GM13977 (cell line): ENCODE measurements at regions not wholly inside any gene's neighbourhood (a gene's known extent, or its start where the extent isn't known, plus 50 kb on each side); places are given as distances from the start of the nearest gene placed in this dataset.

Source experiments
- DNase-seq: peaks from one replicate; pipeline ENCODE4 v3.0.0; 2012; ENCODE audit warnings: low spot score
- in situ Hi-C: fragments of 300-500 bp; cut with MboI; formaldehyde crosslinking; loops from one replicate; pipeline ENCODE4 v1.12.0; 2022; ENCODE audit warnings: low sequenced_read_pairs, low pct_unique_long_range_greater_than_20kb, mixed read lengths, inconsistent platforms; ENCODE audit not compliant: unreplicated experiment
- TF ChIP-seq, protein P1 (sequence below): IDR thresholded peaks from 2 replicates; pipeline ENCODE4 v1.5.1; 2012; ENCODE audit warnings: mild to moderate bottlenecking, control low read depth; ENCODE audit not compliant: insufficient read depth; ENCODE audit errors: extremely low read depth, missing control alignments

DNA sequence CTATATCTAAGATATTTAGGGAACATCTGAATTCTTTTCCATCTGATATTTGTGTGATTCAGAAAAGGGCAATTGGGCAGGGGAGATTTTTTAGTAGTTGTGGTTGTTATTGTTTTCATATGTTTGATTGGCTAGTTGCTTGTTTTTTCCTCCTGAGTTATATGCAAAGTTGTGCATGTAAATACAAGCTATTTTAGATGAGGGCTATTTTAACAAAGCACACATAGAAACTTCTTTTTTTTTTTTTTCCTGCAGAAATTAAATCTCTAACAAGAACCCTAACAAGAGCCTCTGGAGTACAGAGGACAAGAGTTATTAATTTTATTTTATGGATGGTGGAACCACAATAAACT, 559.1 kb downstream of the CETN3 start:
- TF ChIP-seq, protein P1, sequence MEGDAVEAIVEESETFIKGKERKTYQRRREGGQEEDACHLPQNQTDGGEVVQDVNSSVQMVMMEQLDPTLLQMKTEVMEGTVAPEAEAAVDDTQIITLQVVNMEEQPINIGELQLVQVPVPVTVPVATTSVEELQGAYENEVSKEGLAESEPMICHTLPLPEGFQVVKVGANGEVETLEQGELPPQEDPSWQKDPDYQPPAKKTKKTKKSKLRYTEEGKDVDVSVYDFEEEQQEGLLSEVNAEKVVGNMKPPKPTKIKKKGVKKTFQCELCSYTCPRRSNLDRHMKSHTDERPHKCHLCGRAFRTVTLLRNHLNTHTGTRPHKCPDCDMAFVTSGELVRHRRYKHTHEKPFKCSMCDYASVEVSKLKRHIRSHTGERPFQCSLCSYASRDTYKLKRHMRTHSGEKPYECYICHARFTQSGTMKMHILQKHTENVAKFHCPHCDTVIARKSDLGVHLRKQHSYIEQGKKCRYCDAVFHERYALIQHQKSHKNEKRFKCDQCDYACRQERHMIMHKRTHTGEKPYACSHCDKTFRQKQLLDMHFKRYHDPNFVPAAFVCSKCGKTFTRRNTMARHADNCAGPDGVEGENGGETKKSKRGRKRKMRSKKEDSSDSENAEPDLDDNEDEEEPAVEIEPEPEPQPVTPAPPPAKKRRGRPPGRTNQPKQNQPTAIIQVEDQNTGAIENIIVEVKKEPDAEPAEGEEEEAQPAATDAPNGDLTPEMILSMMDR: no peak
- in situ Hi-C loops: no loop called here
- no peak for DNase-seq

DNA sequence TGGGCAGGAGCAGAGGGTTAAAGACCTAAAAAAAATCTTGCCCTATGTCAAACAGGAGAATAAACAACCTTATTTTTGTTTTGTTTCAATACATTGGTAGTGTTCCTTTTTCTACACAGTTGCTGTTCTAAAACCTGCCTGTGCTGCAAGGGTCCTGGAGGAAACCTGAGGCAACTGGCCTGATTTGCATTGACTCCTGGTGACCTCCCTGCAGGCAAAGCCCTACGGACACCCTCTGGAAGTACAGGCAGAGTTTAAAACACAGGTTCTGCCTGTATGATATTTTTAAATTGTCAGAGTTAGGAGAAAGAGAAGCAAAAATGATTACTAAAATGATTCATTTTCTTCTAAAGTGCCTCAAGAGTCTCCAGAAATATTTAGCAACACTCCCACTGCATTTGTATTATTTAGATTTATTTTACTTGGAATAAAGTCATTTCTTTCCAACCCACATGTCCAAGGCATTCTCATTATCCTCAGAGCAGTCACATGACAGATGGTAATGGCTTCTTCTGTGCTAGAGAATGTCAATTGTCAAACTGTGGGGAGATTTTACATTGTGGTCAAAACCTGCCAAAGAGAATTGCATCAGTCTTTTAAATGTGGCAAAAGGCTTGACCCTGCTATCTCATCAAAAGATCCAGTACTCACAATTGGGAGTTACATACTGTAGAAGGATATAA, 559.6 kb downstream of the CETN3 start:
- DNase-seq: no peak
- in situ Hi-C loops: no loop called here
- TF ChIP-seq, protein P1: no peak

DNA sequence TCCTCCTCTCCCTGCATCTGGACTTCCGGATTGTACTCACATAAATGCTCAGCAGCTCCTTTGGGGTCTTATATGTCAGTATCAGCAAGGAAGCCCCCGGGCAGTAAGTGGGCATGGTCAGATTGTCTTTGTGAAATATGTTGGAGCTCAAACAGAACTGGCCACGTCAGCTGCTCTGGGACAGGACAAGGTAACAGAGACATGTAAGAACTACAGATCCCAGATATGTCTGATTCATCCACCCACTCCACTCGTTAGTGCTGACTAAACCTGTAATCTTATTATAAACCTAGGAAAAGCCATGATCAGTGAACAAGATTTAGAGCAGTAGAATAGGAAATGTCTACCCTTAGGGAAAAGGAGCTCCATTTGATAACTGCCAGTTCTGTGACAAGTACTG, 561.8 kb downstream of the CETN3 start:
- in situ Hi-C loops: no loop called here
- DNase-seq: no peak
- TF ChIP-seq, protein P1: no peak

DNA sequence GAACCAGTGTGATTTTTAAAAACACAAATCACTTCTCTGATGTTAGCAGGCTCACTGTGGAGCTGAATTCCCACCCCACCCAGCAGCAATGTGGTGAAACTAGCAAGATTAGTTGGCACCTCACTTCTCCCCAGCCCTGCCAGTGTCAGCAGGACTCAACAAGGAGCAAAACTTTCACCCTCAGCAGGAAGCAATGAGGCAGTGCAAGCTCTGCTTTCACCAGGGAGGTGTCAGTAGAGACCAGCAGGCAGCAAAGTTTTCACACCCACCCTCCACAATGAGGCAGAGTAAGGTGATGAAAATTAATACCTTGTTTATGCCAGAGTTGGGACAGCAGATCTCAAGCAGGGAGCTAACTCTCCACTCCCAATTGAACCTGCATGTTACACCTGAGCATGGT, 565.0 kb downstream of the CETN3 start:
- in situ Hi-C loops: no loop called here
- no peak for DNase-seq
- TF ChIP-seq, protein P1: no peak

GRCh38 chr5:89842531-89842930, 567.0 kb downstream of the CETN3 start:
- in situ Hi-C loops: no loop called here
- TF ChIP-seq, protein P1: no peak
- DNase-seq: no peak

GRCh38 chr5:89840906-89841305, 568.6 kb downstream of the CETN3 start:
- in situ Hi-C loops: no loop called here
- TF ChIP-seq, protein P1: no peak
- no peak for DNase-seq
